ENCODE measurements at regions not wholly inside any gene's neighbourhood (a gene's known extent, or its start where the extent isn't known, plus 50 kb on each side); places are given as distances from the start of the nearest gene placed in this dataset.
A peak's percentile ranks its signal among the peaks of the same experiment; 100 is the strongest.

DNA sequence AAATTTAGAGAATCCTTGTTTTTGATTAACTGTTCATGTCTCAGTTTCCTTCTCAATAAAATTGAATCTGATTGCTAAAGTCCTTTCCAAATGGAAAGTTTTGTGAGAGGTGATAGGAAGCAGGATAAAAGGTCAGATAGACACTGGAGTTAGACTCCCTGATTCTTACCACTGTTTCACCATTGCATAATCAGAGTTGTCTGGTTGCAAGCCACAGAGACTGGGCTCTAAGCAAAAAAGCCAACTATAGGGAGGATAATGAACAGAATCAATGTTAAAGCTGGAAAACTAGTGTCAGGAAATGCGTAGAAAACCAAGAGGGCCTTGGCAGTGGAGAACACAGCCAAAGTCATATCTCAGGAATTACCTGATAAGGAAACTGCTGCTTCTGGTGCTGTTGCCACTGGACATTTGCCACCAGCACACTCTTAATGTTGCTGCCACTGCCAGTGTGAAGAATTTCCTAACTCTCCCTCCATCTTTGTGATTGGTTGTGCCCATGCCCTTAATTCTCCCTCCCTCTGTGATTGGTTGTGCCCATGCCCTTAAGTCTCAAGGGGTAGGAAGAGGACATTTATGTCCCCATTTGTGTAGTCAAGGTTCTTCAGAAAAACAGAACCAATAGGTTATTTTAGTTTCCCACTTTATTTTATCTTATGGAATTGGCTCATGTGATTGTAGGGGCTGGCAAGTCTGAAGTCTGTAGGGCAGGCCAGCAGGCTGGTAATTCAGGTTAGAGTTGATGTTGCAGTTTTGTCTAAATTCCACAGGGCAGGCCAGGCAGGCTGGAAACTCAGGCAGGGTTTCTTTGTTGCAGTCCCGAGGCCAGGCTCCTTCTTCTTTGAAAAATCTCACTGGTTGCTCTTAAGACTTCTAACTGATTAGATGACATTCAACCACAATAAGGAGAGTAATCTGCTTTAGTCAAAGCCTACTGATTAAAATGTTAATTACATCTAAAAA, 639.0 kb downstream of the REEP3 start:
- H3K27me3 ChIP-seq (ENCODE audit: insufficient read depth, low read depth, severe bottlenecking): no peaks in the 10 kb centered on the region
- TF ChIP-seq, protein P1, sequence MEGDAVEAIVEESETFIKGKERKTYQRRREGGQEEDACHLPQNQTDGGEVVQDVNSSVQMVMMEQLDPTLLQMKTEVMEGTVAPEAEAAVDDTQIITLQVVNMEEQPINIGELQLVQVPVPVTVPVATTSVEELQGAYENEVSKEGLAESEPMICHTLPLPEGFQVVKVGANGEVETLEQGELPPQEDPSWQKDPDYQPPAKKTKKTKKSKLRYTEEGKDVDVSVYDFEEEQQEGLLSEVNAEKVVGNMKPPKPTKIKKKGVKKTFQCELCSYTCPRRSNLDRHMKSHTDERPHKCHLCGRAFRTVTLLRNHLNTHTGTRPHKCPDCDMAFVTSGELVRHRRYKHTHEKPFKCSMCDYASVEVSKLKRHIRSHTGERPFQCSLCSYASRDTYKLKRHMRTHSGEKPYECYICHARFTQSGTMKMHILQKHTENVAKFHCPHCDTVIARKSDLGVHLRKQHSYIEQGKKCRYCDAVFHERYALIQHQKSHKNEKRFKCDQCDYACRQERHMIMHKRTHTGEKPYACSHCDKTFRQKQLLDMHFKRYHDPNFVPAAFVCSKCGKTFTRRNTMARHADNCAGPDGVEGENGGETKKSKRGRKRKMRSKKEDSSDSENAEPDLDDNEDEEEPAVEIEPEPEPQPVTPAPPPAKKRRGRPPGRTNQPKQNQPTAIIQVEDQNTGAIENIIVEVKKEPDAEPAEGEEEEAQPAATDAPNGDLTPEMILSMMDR (IDR thresholded peaks at IDR 0.05; ENCODE audit: low read depth, low read length): no peak
- DNase-seq: peak; percentile 12
- H3K36me3 ChIP-seq: no peaks in the 10 kb centered on the region
- H3K9me3 ChIP-seq (ENCODE audit: severe bottlenecking): no peaks in the 10 kb centered on the region
- H3K4me3 ChIP-seq (ENCODE audit: low read depth, low read length): no peak overlapping the region
- H3K27ac ChIP-seq: no peak overlapping the region

DNA sequence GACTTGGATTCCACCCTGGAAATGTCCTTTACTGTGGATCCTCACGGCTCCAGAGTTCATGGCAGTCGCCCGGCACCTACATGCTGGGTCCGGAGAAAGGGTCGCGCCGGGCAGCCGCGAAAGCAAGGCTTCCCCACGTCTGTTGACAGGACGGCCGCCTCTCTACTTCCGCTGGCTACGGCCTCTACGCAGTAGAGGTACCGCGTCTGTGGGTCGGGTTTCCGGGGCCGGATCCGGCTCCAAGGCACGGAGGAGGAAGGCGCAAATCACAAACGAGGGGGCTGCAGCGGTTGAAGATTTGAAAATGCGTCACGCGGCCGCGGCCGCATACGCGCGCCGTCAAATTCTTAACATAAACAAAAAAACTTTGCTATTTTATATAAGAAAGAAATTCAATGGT, 649.6 kb downstream of the REEP3 start:
- DNase-seq: no peak
- TF ChIP-seq, protein P1 (IDR thresholded peaks at IDR 0.05; ENCODE audit: low read depth, low read length): no peak
- H3K4me3 ChIP-seq (ENCODE audit: low read depth, low read length): no peak overlapping the region

DNA sequence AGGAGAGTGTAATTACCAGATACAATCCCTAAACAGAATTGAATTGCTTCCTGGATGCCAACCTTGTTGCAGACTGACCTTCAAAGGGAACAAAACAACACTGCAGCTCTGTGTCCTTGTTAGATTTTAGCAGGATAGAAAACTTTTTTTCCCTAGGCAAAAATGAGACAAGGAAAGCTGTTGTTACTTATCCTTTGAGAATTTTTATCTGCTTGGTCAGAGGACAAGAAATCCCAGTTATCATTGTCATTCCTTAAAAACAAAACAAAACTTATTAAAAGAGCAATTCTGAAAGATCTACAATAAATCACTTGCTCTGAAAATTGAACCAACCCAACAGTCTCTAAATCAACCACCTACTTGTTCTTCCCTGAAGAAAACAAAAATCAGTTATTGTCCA, 652.6 kb downstream of the REEP3 start:
- DNase-seq: no peak
- Histone ChIP-seq H3K9me3 (ENCODE audit: severe bottlenecking) (no peaks in the 10 kb centered on the region), H3K4me3 (ENCODE audit: low read depth, low read length) (no peak overlapping the region), H3K27ac (peak overlapping the region; percentile 89), H3K36me3 (no peaks in the 10 kb centered on the region), H3K27me3 (ENCODE audit: insufficient read depth, low read depth, severe bottlenecking) (no peaks in the 10 kb centered on the region)
- TF ChIP-seq, protein P1 (IDR thresholded peaks at IDR 0.05; ENCODE audit: low read depth, low read length): no peak

More for the DNA sequence above, 649.6 kb downstream of the REEP3 start:
- no peak overlapping the region for H3K27ac ChIP-seq
- no peaks in the 10 kb centered on the region for H3K27me3 ChIP-seq (ENCODE audit: insufficient read depth, low read depth, severe bottlenecking)
- H3K9me3 ChIP-seq (ENCODE audit: severe bottlenecking): peaks cover 10% of the 10 kb centered on the region
- no peaks in the 10 kb centered on the region for H3K36me3 ChIP-seq

DNA sequence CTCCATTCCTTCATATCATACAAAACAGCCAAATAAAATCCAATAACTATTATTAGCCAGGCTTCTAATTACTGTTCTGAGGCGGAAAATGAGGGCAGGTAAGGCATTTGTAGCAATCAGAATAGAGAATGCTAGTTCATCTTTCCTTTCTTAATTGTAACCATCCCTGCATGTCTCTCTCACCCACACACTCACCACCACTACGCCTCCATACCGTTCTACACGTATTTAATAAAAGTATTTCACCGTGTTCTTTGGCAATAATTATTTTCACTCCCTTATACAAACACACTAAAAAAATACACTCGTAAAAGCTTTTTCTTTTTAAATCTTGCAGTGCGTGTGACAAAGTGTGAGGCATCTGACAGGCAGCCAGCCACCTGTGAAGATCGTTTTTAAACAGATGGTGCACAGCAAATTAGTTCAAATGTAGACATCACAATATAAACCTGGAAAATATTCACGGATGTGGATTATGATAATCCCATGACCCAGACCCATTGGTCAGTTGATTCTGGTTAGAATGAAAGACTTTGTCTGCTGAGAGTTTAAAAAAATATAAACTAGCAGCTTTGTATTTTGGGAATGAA, 653.6 kb downstream of the REEP3 start:
- H3K27ac ChIP-seq: peak overlapping the region; percentile 89
- H3K4me3 ChIP-seq (ENCODE audit: low read depth, low read length): peak overlapping the region; percentile 29
- H3K27me3 ChIP-seq (ENCODE audit: insufficient read depth, low read depth, severe bottlenecking): no peaks in the 10 kb centered on the region
- TF ChIP-seq, protein P1 (IDR thresholded peaks at IDR 0.05; ENCODE audit: low read depth, low read length): no peak
- no peaks in the 10 kb centered on the region for H3K36me3 ChIP-seq
- peak; percentile 23 for DNase-seq
- H3K9me3 ChIP-seq (ENCODE audit: severe bottlenecking): no peaks in the 10 kb centered on the region

DNA sequence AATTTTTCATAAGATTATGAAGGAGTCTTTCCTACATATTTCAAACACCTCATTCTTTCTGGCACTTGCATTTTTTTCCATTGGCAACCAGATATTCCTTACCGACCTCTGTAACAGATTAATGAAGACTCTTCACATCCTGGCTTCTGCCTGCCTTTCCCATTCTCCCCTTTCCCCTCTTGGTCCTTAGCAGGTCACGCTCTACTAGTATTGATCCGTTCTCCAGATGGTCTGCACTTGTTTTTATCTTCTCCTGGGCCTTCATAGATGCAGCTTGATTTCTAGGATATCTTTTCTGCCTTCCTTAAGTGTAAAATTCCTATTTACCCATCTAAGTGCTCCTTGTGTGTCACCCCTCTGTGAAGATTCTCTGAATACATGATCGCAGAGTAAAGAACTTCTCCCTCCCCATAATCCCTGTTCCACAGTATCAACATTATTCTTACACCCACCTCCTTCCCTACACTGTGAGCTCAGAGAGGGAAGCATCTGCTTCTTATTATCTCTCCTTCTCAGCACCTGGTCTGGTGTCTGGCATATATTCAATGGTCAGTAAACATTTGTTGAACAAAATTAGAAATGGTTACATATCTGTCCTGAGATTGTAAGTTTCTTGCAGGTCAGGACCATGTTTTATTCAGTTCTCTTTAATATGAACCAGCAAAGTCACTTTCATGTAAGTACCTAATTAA, 654.2 kb downstream of the REEP3 start:
- Histone ChIP-seq H3K4me3 (ENCODE audit: low read depth, low read length) (peak overlapping the region; percentile 29), H3K36me3 (no peaks in the 10 kb centered on the region), H3K27me3 (ENCODE audit: insufficient read depth, low read depth, severe bottlenecking) (no peaks in the 10 kb centered on the region), H3K27ac (peak overlapping the region; percentile 89), H3K9me3 (ENCODE audit: severe bottlenecking) (no peaks in the 10 kb centered on the region)
- TF ChIP-seq, protein P1 (IDR thresholded peaks at IDR 0.05; ENCODE audit: low read depth, low read length): no peak
- peak; percentile 67 for DNase-seq
